Inflammatory macrophage treated with lipopolysaccharide for 4 hours (primary cell): ENCODE measurements at regions not wholly inside any gene's neighbourhood (a gene's known extent, or its start where the extent isn't known, plus 50 kb on each side); places are given as distances from the start of the nearest gene placed in this dataset.

ENCODE experiments used
- DNase-seq: peaks from one replicate; pipeline ENCODE4 v3.0.0-alpha.2; 2020

GRCh38 chr1:65063025-65063424 is 85.0 kb upstream of the AK4 start:
- no peak for DNase-seq

- DNase-seq: no peak
Measured at GRCh38 chr1:65064981-65065380, 83.0 kb upstream of the AK4 start.

- DNase-seq: no peak
Measured at GRCh38 chr1:65065524-65066418, 82.2 kb upstream of the AK4 start.

- DNase-seq: no peak
Measured at GRCh38 chr1:65066419-65066765, 81.6 kb upstream of the AK4 start.

- peak; percentile 90 for DNase-seq
Measured at GRCh38 chr1:65066766-65067490, 81.1 kb upstream of the AK4 start.

- peak; percentile 87 for DNase-seq
Measured at GRCh38 chr1:65067491-65068201, 80.4 kb upstream of the AK4 start.

- peak; percentile 85 for DNase-seq
Measured at GRCh38 chr1:65068202-65069010, 79.6 kb upstream of the AK4 start.

- DNase-seq: peak; percentile 74
Measured at GRCh38 chr1:65069011-65069565, 78.9 kb upstream of the AK4 start.

- no peak for DNase-seq
Measured at GRCh38 chr1:65072845-65073244, 75.2 kb upstream of the AK4 start.

GRCh38 chr1:65075123-65075976 is 72.7 kb upstream of the AK4 start:
- peak; percentile 72 for DNase-seq

- no peak for DNase-seq
Measured at GRCh38 chr1:65077369-65077768, 70.6 kb upstream of the AK4 start.

GRCh38 chr1:65079941-65080340 is 68.1 kb upstream of the AK4 start:
- DNase-seq: peak; percentile 88

GRCh38 chr1:65082346-65083040 is 65.5 kb upstream of the AK4 start:
- DNase-seq: no peak

GRCh38 chr1:65083263-65083896 is 64.6 kb upstream of the AK4 start:
- DNase-seq: peak; percentile 97

GRCh38 chr1:65084066-65084465 is 63.9 kb upstream of the AK4 start:
- peak; percentile 80 for DNase-seq

- peak; percentile 73 for DNase-seq
Measured at GRCh38 chr1:65087519-65087918, 60.5 kb upstream of the AK4 start.

- DNase-seq: no peak
Measured at GRCh38 chr1:65090406-65090805, 57.6 kb upstream of the AK4 start.

- DNase-seq: peak; percentile 89
Measured at GRCh38 chr1:65092691-65093090, 55.3 kb upstream of the AK4 start.

GRCh38 chr1:65097076-65097475 is 50.9 kb upstream of the AK4 start:
- DNase-seq: peak; percentile 89
